Fibroblast of villous mesenchyme (primary cell): ENCODE measurements at regions not wholly inside any gene's neighbourhood (a gene's known extent, or its start where the extent isn't known, plus 50 kb on each side); places are given as distances from the start of the nearest gene placed in this dataset.
A peak's percentile ranks its signal among the peaks of the same experiment; 100 is the strongest.

Experiments used
- DNase-seq: peaks from one replicate; pipeline ENCODE4 v3.0.0-alpha.2; 2010; ENCODE audit warnings: low read depth
- H3K4me3 ChIP-seq: 2 replicates; pipeline ENCODE4 v1.5.1; 2011; ENCODE audit warnings: low read depth, mild to moderate bottlenecking, low read length
- TF ChIP-seq, protein P1 (sequence below): IDR thresholded peaks from 2 replicates; pipeline ENCODE4 v1.5.1; 2012; ENCODE audit warnings: low read depth, mild to moderate bottlenecking, low read length; ENCODE audit not compliant: insufficient read depth

DNA sequence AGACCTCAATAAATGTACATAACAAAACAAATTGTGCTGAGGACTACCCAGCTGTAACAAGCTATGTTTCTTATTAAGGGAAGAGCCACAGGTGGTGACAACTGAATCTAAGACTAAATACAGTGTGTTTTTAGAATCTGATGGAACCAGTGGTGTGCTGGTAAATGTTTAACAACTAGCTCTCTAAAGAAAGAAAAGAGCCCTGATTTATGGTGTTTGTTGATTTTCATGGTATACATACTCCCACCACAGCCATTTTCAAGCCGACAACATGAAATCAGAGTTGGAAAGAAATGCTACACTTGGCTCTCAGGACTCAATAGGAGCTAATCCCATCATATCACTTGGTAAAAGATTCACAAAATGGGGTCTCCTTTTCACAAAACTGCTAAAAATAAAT is 89.8 kb upstream of the FNDC3B start:
- H3K4me3 ChIP-seq: no peak overlapping the region
- no peak for DNase-seq
- TF ChIP-seq, protein P1, sequence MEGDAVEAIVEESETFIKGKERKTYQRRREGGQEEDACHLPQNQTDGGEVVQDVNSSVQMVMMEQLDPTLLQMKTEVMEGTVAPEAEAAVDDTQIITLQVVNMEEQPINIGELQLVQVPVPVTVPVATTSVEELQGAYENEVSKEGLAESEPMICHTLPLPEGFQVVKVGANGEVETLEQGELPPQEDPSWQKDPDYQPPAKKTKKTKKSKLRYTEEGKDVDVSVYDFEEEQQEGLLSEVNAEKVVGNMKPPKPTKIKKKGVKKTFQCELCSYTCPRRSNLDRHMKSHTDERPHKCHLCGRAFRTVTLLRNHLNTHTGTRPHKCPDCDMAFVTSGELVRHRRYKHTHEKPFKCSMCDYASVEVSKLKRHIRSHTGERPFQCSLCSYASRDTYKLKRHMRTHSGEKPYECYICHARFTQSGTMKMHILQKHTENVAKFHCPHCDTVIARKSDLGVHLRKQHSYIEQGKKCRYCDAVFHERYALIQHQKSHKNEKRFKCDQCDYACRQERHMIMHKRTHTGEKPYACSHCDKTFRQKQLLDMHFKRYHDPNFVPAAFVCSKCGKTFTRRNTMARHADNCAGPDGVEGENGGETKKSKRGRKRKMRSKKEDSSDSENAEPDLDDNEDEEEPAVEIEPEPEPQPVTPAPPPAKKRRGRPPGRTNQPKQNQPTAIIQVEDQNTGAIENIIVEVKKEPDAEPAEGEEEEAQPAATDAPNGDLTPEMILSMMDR: no peak

DNA sequence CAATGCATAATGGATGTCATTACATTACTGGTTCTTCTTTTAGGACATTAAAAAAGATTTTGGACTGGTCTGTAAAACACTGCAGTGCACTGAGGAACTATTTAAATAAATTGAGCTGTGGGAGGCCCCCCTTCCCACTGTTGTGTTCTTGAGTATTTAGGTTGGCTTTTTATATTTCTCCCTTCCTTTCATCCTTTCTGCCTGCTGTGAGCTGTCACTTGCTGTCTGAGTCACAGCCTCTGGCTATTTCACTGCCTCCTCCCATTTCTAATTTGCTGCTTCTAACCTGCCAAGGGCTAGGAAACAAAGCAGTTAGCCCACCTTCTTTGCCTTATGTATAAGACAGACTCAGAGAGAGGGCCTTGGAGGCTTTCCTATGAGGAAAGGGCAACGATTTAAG is 89.0 kb upstream of the FNDC3B start:
- no peak for DNase-seq
- TF ChIP-seq, protein P1: no peak
- H3K4me3 ChIP-seq: no peak overlapping the region

DNA sequence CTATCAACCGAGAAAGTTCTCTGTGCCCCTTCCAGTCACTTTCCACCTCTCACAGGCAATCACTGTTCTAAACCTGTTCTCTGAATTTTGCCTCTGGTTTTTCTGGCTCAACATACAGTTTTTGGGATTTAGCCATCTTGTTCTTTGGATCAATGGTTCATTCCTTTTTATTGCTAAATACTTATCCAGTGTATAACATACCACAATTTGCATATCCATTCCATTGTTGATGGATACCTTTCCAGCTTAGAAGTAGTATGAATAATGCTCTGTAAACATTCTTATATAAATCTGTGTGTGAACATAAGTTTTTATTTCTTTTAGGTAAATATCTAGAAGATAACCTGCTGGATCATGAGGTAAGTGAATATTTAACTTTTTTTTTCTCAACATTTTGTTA is 87.8 kb upstream of the FNDC3B start:
- TF ChIP-seq, protein P1: no peak
- no peak overlapping the region for H3K4me3 ChIP-seq
- no peak for DNase-seq

DNA sequence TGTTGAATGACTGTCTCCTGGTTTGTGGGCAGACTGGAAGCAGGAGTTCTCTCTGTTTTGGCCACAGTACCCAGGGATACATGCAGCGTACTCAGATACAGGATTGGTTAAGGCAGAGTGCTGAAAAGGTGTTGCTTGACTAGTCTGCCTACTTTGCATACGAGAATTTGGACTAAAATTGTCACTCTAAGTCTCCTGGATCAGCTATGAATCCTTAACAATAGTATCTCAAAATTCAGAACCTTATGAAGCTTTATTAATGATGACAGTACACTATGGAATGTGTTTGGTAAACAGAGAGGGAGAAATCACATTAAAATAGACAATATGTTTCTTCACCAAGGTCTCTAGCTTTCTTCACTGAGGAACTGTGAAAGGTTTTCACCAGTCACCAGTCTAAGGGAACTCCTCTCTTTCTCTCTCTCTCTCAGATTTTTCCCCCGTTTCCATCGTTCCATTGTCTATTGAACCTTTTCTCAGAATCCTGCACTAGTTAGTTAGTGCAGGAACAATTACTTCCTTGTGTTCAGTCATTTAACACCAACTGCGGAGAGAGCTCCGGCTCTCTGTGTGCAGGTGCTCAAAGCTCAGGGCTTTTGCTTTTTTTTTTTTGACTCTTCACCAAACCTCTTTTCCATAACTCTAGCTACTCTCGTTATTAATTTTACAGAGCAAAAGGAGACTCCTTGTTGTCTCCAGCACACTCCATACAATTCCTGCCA is 85.9 kb upstream of the FNDC3B start:
- peak; percentile 42 for DNase-seq
- TF ChIP-seq, protein P1: no peak
- H3K4me3 ChIP-seq: no peak overlapping the region

DNA sequence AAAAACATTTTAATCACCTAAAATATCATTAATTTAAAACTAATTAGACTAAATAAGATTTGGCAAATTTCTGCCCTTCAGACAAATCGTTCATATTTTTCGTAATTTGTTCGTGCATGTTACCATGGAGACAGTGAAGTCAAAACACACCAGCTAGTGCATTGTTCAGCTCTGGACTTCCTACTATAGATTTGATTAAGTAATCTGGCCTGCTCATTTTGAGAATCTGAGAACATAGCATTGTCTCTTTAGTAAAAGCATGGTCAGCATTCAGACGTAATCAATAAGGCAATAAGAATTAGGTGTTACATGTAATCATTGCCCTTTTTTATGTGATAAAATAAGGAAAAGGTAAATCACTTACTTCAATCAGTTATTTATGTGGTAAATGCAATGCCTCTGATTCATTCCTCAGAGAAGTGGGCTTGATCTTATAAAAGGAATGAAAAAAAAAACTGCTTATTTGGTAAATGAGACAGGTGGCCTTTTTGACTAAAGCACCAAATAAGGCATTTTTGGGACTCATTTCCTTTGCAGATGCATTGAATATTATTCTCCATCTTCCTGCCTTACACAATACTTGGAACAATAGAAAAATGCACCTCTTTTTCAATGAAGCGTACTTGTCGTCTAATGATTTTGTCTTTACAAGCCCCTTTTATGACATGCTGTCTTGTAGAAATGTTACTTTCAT is 84.5 kb upstream of the FNDC3B start:
- H3K4me3 ChIP-seq: no peak overlapping the region
- no peak for DNase-seq
- TF ChIP-seq, protein P1: no peak

DNA sequence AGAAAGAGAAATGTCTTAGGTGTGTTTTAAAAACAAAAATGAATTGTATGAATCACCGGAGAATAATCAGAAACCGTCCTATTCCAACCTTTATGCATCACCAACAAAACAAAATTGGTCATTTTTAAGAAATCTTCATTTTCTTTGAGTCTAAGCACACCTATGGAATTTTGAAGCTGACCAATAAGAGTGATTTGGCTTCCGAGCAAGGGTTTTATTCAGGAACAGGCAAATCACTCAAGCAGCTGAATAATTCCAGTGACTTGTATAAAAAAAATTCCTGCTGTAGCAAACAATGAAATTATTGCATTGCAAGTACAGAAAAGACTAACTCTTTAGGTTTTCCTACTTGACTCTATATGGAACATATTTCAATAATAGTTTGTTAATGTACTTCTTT is 83.8 kb upstream of the FNDC3B start:
- DNase-seq: no peak
- TF ChIP-seq, protein P1: no peak
- H3K4me3 ChIP-seq: no peak overlapping the region
